Testis (tissue), 2 donors: ENCODE measurements at regions not wholly inside any gene's neighbourhood (a gene's known extent, or its start where the extent isn't known, plus 50 kb on each side); places are given as distances from the start of the nearest gene placed in this dataset.
"Not testable (repeated sequence)": the region's sequence is repeated elsewhere in the genome, so short reads cannot be mapped to it uniquely, and the experiment has no call there.

Experiments
- DNase-seq: peaks from one replicate; pipeline ENCODE4 v3.0.0-alpha.2; 2019
- H3K27ac ChIP-seq, 2 donors: fragments of 200-600 bp; sonication (generic); one replicate each; pipeline ENCODE4 v1.5.1; 2019
- H3K27me3 ChIP-seq: fragments of 200-600 bp; sonication (generic); one replicate; pipeline ENCODE4 v1.5.1; 2019
- H3K36me3 ChIP-seq: fragments of 200-600 bp; sonication (generic); one replicate; pipeline ENCODE4 v1.5.1; 2017; ENCODE audit warnings: low read depth; ENCODE audit errors: missing control alignments
- H3K4me1 ChIP-seq: fragments of 200-600 bp; sonication (generic); one replicate; pipeline ENCODE4 v1.5.1; 2019
- H3K4me3 ChIP-seq, 2 donors: fragments of 200-600 bp; sonication (generic); one replicate each; pipeline ENCODE4 v1.5.1; 2017 to 2019
- H3K9me3 ChIP-seq: fragments of 200-600 bp; sonication (generic); one replicate; pipeline ENCODE4 v1.5.1; 2017
- CTCF ChIP-seq, 3 experiments: fragments of 450-650 bp in 2 of 3; fragments of 200-600 bp in 1 of 3; sonication (generic) in 1 of 3; IDR thresholded peaks; one replicate each; pipeline ENCODE4 v1.5.1; 2016 to 2019; ENCODE audit warnings: antibody characterized with exemption in 3 of 3, mild to moderate bottlenecking in 2 of 3, moderate library complexity in 1 of 3
- POLR2A ChIP-seq: fragments of 450-650 bp; IDR thresholded peaks from one replicate; pipeline ENCODE4 v1.6.1; 2017; ENCODE audit warnings: antibody characterized with exemption, mild to moderate bottlenecking, moderate library complexity
- WGBS, 2 donors: methylation state at CpG; one replicate each; pipeline ENCODE4 v1.1.5; 2018; 5-methylcytosine and 5-hydroxymethylcytosine counted together
- intact Hi-C: fragments of 100-400 bp; cut with DNase I; formaldehyde crosslinking; loops from one replicate; pipeline ENCODE4 v1.15.1; 2023; ENCODE audit warnings: low total_unique reads

- intact Hi-C loops = no loop called here
- no peaks in the 10 kb centered on the region for H3K4me1 ChIP-seq
- DNase-seq = no peak
- H3K27ac ChIP-seq = no peak overlapping the region
- H3K9me3 ChIP-seq = no peaks in the 10 kb centered on the region
- H3K36me3 ChIP-seq = no peaks in the 10 kb centered on the region
- TF ChIP-seq POLR2A = no peak
- no peak for TF ChIP-seq CTCF (IDR thresholded peaks at IDR 0.05)
- no peaks in the 10 kb centered on the region for H3K27me3 ChIP-seq
- H3K4me3 ChIP-seq = no peak overlapping the region
- WGBS, 2 donors = 94 to 100% methylated on average over 6 to 7 of the region's 7 CpGs
These were observed 85.5 kb upstream of the EPCAM start for GRCh38 chr2:47283659-47284058.

GRCh38 chr2:47282621-47283272 is 86.4 kb upstream of the EPCAM start:
- intact Hi-C loops = no loop called here
- Histone ChIP-seq H3K27me3 (no peaks in the 10 kb centered on the region), H3K27ac (no peak overlapping the region), H3K9me3 (no peaks in the 10 kb centered on the region), H3K4me1 (no peaks in the 10 kb centered on the region), H3K4me3 (no peak overlapping the region), H3K36me3 (no peaks in the 10 kb centered on the region)
- no peak for TF ChIP-seq CTCF (IDR thresholded peaks at IDR 0.05)
- no peak for TF ChIP-seq POLR2A
- no peak for DNase-seq
- WGBS, 2 donors = 82 to 91% methylated on average over 2 to 3 of the region's 3 CpGs

- H3K27me3 ChIP-seq, H3K4me3 ChIP-seq, H3K27ac ChIP-seq, H3K36me3 ChIP-seq, intact Hi-C loops, H3K9me3 ChIP-seq, H3K4me1 ChIP-seq, DNase-seq: not testable (repeated sequence)
- 96 to 99% methylated on average over 4 of the region's 4 CpGs for WGBS, 2 donors
These were observed 89.6 kb upstream of the EPCAM start for GRCh38 chr2:47279525-47279924.

GRCh38 chr2:47277987-47278386 is 91.1 kb upstream of the EPCAM start:
- Histone ChIP-seq H3K27ac (no peak overlapping the region), H3K27me3 (no peaks in the 10 kb centered on the region), H3K9me3 (no peaks in the 10 kb centered on the region), H3K36me3 (no peaks in the 10 kb centered on the region), H3K4me1 (peaks cover 12% of the 10 kb centered on the region), H3K4me3 (no peak overlapping the region)
- intact Hi-C loops = no loop called here
- TF ChIP-seq POLR2A = no peak
- WGBS, 2 donors = 96 to 100% methylated on average over 1 of the region's 1 CpG
- no peak for DNase-seq

- no peak for DNase-seq
- H3K36me3 ChIP-seq = no peaks in the 10 kb centered on the region
- H3K27me3 ChIP-seq = no peaks in the 10 kb centered on the region
- TF ChIP-seq CTCF (IDR thresholded peaks at IDR 0.05) (no peak), POLR2A (no peak)
- intact Hi-C loops = no loop called here
- H3K4me1 ChIP-seq = peaks cover 17% of the 10 kb centered on the region
- H3K4me3 ChIP-seq = no peak overlapping the region
- H3K27ac ChIP-seq = no peak overlapping the region
- no peaks in the 10 kb centered on the region for H3K9me3 ChIP-seq
These were observed 91.9 kb upstream of the EPCAM start for GRCh38 chr2:47277187-47277586.

- H3K27ac ChIP-seq = no peak overlapping the region
These were observed 93.0 kb upstream of the EPCAM start for GRCh38 chr2:47276061-47276460.

More at GRCh38 chr2:47276061-47276460, 93.0 kb upstream of the EPCAM start:
- WGBS, 2 donors = 88 to 93% methylated on average over 3 of the region's 3 CpGs
- Histone ChIP-seq H3K4me3 (no peak overlapping the region), H3K27me3 (no peaks in the 10 kb centered on the region), H3K36me3 (no peaks in the 10 kb centered on the region), H3K9me3 (no peaks in the 10 kb centered on the region), H3K4me1 (peaks cover 17% of the 10 kb centered on the region)
- TF ChIP-seq CTCF (IDR thresholded peaks at IDR 0.05) (no peak), POLR2A (no peak)
- no peak for DNase-seq
- intact Hi-C loops = no loop called here
